SU-DHL-6 (cell line): ENCODE measurements at regions not wholly inside any gene's neighbourhood (a gene's known extent, or its start where the extent isn't known, plus 50 kb on each side); places are given as distances from the start of the nearest gene placed in this dataset.

Source experiments
- H2AFZ ChIP-seq: fragments of 200-600 bp; sonication (generic); 2 replicates; pipeline ENCODE4 v1.6.1; 2014; ENCODE audit warnings: low read depth, mild to moderate bottlenecking, moderate library complexity, mixed read lengths, antibody characterized with exemption, low read length; ENCODE audit not compliant: severe bottlenecking
- H3F3A ChIP-seq: fragments of 200-600 bp; shearing (Covaris generic); 2 replicates; pipeline ENCODE4 v1.6.0; 2016; ENCODE audit warnings: antibody characterized with exemption, mild to moderate bottlenecking; ENCODE audit not compliant: insufficient read depth
- H3K27ac ChIP-seq: fragments of 200-600 bp; sonication (generic); 2 replicates; pipeline ENCODE4 v1.5.1; 2016; ENCODE audit warnings: low read depth, mild to moderate bottlenecking, low read length, moderate library complexity, mixed read lengths
- H3K27me3 ChIP-seq: fragments of 200-600 bp; sonication (generic), shearing (Covaris generic); 2 replicates; pipeline ENCODE4 v1.6.0; 2014; ENCODE audit warnings: mild to moderate bottlenecking, low read length
- H3K36me3 ChIP-seq: fragments of 200-600 bp; sonication (generic); 2 replicates; pipeline ENCODE4 v1.6.1; 2014; ENCODE audit warnings: mild to moderate bottlenecking, low read length, mixed read lengths
- H3K4me2 ChIP-seq: fragments of 300-600, 200-600 bp; shearing (Covaris generic), sonication (generic); 2 replicates; pipeline ENCODE4 v1.6.0; 2014; ENCODE audit warnings: low read length, low read depth, mild to moderate bottlenecking; ENCODE audit not compliant: poor library complexity, severe bottlenecking
- H3K4me3 ChIP-seq: fragments of 200-600 bp; sonication (generic); 2 replicates; pipeline ENCODE4 v1.5.1; 2014; ENCODE audit warnings: antibody characterized with exemption, low read length, mild to moderate bottlenecking, mixed read lengths; ENCODE audit not compliant: insufficient read depth, poor library complexity, severe bottlenecking
- H3K79me2 ChIP-seq: fragments of 200-600 bp; sonication (generic); 2 replicates; pipeline ENCODE4 v1.6.1; 2014; ENCODE audit warnings: mild to moderate bottlenecking, low read length, moderate library complexity; ENCODE audit not compliant: insufficient read depth
- H3K9ac ChIP-seq: fragments of 200-600 bp; sonication (generic); 2 replicates; pipeline ENCODE4 v1.7.0; 2014; ENCODE audit warnings: mild to moderate bottlenecking, low read length
- H3K9me2 ChIP-seq: fragments of 200-600 bp; sonication (generic); replicated peaks from 2 replicates; pipeline ENCODE4 v1.6.1; 2014; ENCODE audit warnings: low read length; ENCODE audit not compliant: insufficient read depth
- H3K9me3 ChIP-seq: fragments of 200-600 bp; sonication (generic); 2 replicates; pipeline ENCODE4 v1.6.1; 2014; ENCODE audit warnings: low read length, mixed read lengths; ENCODE audit not compliant: insufficient read depth
- H4K20me1 ChIP-seq: fragments of 200-600 bp; sonication (generic); 2 replicates; pipeline ENCODE4 v1.6.1; 2014; ENCODE audit warnings: low read depth, mild to moderate bottlenecking, antibody characterized with exemption, low read length, moderate library complexity, mixed read lengths
- CTCF ChIP-seq: fragments of 200-600 bp; sonication (generic); IDR thresholded peaks from one replicate; pipeline ENCODE4 v1.5.1; 2017; ENCODE audit warnings: antibody characterized with exemption, mild to moderate bottlenecking, low read length, moderate library complexity; ENCODE audit not compliant: insufficient read depth, poor library complexity, severe bottlenecking
- EZH2phosphoT487 ChIP-seq: fragments of 200-600 bp; sonication (generic), shearing (Covaris generic); conservative IDR thresholded peaks from 2 replicates; pipeline ENCODE4 v1.6.1; 2018; ENCODE audit warnings: mild to moderate bottlenecking, antibody characterized with exemption, low read length, moderate library complexity, mixed read lengths

- H3F3A ChIP-seq: no peaks in the 10 kb centered on the region
- no peaks in the 10 kb centered on the region for H3K79me2 ChIP-seq
- TF ChIP-seq CTCF (no peak), EZH2phosphoT487 (no peak)
- H3K27ac ChIP-seq: no peak overlapping the region
- H3K27me3 ChIP-seq: no peaks in the 10 kb centered on the region
- H2AFZ ChIP-seq: no peak overlapping the region
- H3K9ac ChIP-seq: no peak overlapping the region
- H4K20me1 ChIP-seq: no peaks in the 10 kb centered on the region
- H3K9me3 ChIP-seq: no peaks in the 10 kb centered on the region
- no peaks in the 10 kb centered on the region for H3K36me3 ChIP-seq
- no peak overlapping the region for H3K4me2 ChIP-seq
- no peaks in the 10 kb centered on the region for H3K9me2 ChIP-seq
- no peak overlapping the region for H3K4me3 ChIP-seq
These were observed 516.8 kb downstream of the GALR1 start for GRCh38 chr18:77766421-77766820.

- Histone ChIP-seq H3K79me2 (no peaks in the 10 kb centered on the region), H3K27me3 (no peaks in the 10 kb centered on the region), H3K9me2 (no peaks in the 10 kb centered on the region), H3K4me2 (no peak overlapping the region), H3K36me3 (no peaks in the 10 kb centered on the region), H3F3A (no peaks in the 10 kb centered on the region), H4K20me1 (no peaks in the 10 kb centered on the region), H3K4me3 (no peak overlapping the region), H3K9me3 (no peaks in the 10 kb centered on the region), H3K9ac (no peak overlapping the region), H2AFZ (no peak overlapping the region), H3K27ac (no peak overlapping the region)
- TF ChIP-seq CTCF (no peak), EZH2phosphoT487 (no peak)
These were observed 522.5 kb downstream of the GALR1 start for GRCh38 chr18:77772177-77772576.

- Histone ChIP-seq H3K9me3 (no peaks in the 10 kb centered on the region), H3K79me2 (no peaks in the 10 kb centered on the region), H3K27ac (no peak overlapping the region), H3K4me3 (no peak overlapping the region), H3K9me2 (no peaks in the 10 kb centered on the region), H3K4me2 (no peak overlapping the region), H3K27me3 (no peaks in the 10 kb centered on the region), H2AFZ (no peak overlapping the region), H3F3A (no peaks in the 10 kb centered on the region), H4K20me1 (no peaks in the 10 kb centered on the region), H3K9ac (no peak overlapping the region), H3K36me3 (no peaks in the 10 kb centered on the region)
- TF ChIP-seq CTCF: no peak
- TF ChIP-seq EZH2phosphoT487: no peak
These were observed 526.5 kb downstream of the GALR1 start for GRCh38 chr18:77776104-77776503.
